Fibroblast of skin of abdomen (primary cell): ENCODE measurements at regions not wholly inside any gene's neighbourhood (a gene's known extent, or its start where the extent isn't known, plus 50 kb on each side); places are given as distances from the start of the nearest gene placed in this dataset.

Experiments
- DNase-seq: peaks from one replicate; pipeline ENCODE4 v3.0.0-alpha.2; 2013

DNA sequence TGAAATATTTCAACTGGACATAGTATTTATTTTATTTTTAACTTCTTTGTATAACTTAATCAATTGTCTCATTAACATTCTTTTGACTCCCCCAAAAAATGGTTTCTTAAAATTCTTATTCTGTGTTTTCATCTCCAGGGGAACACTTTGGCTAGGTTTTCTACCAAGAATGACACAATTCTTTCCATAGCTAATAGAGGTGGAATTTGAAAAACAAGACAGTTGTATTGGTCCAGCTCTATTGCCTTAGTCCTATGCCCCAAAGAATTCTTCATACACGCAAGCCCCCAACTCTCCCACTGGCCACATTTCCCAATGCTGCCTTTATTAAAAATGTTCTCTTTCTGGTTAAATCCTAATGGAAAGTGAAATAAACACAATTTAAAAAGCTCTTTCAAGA is 104.7 kb upstream of the PKDCC start:
- no peak for DNase-seq

DNA sequence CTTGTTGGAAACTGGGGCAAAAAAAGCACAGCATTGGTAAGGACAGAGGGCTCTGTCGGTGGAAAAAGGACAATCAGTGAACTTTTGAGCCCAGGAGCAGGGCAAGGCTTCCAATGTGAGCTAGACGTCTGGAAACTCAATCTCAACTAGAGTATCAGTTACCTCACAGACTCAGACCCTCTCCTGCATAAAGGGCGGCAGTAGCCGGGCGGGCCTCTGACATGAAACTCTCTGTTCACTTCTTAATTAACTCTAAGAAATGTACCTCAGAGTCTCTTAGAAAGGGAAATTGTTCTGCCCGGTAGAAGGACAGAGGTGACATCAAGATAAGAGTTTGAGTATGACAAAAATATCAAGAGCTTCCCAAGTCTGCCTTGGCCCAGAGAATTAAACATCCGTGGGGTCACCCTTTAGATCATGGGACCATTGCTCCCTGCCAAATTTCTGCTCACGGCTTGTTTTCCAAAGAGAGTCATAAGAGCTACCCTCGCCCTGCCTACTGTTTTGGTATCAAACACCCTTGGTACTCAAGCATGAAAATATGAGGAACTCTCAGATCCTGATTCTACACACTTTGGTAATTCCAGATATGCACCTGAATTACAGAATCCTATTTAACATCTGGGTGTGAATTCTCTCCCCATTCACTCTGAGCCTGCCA is 103.5 kb upstream of the PKDCC start:
- no peak for DNase-seq

GRCh38 chr2:41947701-41948396 is 100.0 kb upstream of the PKDCC start:
- DNase-seq, result no peak

- DNase-seq, result no peak
Observed at GRCh38 chr2:41948397-41948763, 99.4 kb upstream of the PKDCC start.

- DNase-seq, result no peak
Observed at GRCh38 chr2:41949091-41949882, 98.5 kb upstream of the PKDCC start.

- no peak for DNase-seq
Observed at GRCh38 chr2:41949883-41950665, 97.7 kb upstream of the PKDCC start.

- no peak for DNase-seq
Observed at GRCh38 chr2:41950666-41950960, 97.2 kb upstream of the PKDCC start.

- DNase-seq, result no peak
Observed at GRCh38 chr2:41954304-41955291, 93.2 kb upstream of the PKDCC start.

GRCh38 chr2:41955316-41956043 is 92.3 kb upstream of the PKDCC start:
- no peak for DNase-seq

GRCh38 chr2:41957431-41957830 is 90.4 kb upstream of the PKDCC start:
- DNase-seq, result no peak

DNA sequence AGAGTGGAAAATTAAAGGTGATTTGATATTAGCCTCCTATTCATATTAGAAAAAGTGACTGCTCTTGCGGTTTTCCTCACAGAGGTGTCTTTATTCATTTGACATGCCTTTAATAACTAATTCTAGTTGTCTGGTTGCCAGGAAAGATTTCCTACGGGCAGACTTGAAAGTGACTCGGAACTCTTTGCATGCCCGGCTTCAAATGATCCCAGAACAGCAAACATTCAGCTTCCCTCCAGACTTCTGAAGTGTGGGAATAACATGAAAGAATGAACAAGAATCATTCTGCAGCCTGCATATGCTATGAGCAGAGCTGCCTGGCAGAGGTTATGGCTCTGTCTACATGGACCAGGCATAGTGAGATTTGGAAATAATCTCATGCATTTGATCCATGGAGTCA is 89.6 kb upstream of the PKDCC start:
- no peak for DNase-seq

DNA sequence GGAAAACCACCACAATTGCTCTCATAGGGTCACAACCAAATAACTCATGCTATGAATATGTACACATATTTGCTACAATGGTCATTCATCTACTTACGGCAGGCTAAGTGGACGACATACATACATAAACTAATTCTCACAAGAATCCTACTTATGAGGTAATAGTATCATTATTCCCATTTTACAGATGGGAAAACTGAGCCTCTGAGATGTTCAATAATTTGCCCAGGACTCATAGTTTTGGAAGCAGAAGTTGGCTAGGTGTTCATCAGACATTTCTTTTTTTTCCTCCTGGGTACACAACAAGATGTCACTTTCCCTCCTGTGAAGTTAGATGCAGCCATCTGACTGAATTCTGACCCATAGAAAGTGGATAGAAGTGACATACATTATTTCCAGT is 89.0 kb upstream of the PKDCC start:
- no peak for DNase-seq

DNA sequence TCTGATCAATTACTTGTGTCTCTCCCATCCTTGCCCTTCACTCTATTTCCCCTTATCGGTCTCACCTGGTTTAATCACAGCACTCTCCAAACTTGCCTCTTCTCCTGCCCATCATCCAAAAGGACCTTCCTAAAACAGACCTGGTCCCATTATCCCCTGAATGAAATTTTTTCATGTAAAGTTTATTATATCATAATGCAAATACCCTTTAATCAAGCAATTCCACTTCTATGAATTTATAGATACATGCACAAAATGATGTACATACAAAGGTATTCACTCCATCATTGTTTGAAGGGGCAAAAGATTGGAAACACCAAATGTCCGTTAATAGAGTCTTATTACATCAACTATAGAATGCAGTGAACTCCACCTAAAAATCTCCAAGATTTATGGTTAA is 88.1 kb upstream of the PKDCC start:
- DNase-seq, result no peak

GRCh38 chr2:41962922-41963622 is 84.7 kb upstream of the PKDCC start:
- no peak for DNase-seq

DNA sequence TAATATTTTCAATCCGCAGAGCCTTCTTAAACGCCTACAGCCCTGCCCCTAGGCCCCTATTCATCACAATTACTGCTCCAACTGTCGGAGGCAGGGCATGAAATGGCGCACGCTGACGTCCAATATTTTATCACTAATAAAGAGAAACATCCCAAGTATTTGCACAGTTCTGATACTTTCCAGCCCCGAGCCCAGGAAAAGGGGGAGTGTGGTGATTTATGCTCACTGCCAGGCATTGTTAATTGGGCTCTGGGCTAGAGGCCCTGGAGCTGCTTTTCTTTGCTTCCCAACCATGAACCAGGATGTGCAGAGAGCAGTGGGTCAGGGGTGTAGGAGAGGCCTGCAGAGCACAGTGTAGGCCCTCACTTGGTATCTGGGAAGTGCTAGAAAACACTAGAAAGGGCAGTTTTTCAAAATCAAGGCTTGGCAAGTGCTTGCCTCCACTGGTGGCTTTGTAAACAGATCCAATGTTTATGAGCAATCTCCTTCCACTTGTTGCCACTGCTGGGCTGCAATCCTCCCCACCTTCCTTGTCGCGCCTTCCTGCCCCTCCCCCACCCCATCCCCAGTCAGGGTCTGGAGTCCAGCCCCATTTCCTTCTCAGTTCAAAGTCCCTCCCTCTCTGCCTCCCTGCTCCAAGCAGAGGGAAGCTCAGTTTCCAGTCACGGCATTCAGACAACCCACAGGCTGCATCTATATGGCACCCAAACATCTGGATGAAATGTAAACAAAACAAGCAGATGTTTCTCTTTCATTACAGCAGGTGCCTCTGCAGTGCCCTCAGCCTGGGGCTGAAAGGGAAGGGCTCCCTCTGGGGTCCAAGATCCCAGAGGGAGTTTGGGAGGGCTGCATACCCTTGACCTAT is 83.9 kb upstream of the PKDCC start:
- DNase-seq, result peak; percentile 89

DNA sequence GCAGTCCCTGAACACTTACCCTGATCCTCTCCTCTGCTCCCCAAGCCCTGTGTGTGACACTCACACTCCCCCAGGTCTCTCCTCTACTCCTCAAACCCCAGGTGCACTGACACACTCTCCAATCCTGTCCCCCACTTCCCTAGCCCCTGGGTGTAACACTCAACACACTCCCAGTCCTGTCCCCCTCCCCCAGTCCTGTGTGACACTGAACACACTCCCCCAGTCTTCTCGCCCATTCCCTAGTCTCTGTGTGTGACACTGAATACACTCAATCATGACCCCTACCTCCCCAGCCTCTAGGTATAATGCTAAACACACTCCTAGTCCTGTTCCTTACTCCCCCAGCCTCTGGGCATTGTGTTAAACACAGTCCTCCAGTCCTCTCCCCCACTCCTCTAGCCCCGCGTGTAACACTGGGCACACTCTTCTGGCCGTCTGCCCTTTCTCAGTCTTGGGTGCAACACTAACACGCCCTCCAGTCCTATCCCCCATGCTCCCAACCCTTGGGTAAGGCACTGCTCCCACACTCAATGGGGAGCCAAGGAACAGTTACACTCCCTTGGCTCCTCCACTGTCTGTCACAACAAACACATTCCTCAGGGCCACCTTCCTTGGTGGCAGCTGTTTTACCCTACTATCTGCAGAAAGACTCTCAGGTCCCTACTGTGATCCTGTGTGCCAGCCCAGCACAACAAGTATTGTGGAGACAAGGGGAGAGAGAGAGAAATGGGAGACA is 82.5 kb upstream of the PKDCC start:
- DNase-seq, result no peak

DNA sequence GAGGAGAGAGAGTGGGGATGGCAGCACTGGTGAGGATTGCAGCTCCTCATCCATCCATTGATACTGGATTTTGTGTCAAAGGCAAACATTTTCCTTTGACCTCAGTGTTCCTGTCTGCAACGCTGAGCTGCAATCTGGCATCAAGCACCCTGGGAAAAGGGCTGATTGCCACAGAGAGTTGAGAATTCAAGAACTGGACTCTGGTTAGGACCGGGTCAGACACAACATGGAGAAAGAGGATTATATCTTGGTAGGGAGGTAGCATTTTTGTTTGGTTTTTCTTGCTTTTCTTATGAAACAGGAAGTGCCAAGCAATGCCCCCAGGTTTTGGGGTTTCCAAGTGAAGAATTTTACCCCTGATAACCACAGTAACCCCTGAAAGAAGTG is 81.9 kb upstream of the PKDCC start:
- peak; percentile 58 for DNase-seq

DNA sequence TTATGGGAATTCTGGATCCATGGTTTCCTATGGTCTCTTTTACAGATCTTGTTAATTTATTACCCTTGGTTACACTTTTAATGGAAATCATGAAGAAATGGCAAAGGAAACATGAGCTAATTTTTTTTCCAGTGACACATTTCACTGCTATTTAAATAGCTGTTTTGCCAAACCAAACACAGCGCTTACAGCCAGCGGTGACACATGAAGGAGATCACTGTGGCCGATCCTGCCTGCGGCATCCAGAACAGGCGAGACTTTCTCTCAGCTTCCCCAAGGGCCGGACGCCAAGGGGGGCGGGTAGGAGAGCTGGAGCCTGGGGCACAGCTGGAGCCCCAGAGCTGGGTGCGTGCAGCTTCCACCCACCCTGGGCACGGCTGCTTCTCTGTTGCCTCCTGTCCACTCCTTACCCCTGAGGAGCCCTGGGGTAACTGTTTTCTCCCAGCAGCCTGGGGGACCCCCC is 81.4 kb upstream of the PKDCC start:
- peak; percentile 99 for DNase-seq

GRCh38 chr2:41966920-41967319 is 80.9 kb upstream of the PKDCC start:
- no peak for DNase-seq
